ENCODE measurements at regions not wholly inside any gene's neighbourhood (a gene's known extent, or its start where the extent isn't known, plus 50 kb on each side); places are given as distances from the start of the nearest gene placed in this dataset.

- Histone ChIP-seq H3K9ac (ENCODE audit: low read depth in 1 of 2, low read length in 2 of 2) (no peak overlapping the region), H3K4me1 (ENCODE audit: control insufficient read depth in 4 of 4, insufficient read depth in 4 of 4, low read length in 3 of 4) (no peaks in the 10 kb centered on the region), H3K27me3 (ENCODE audit: control insufficient read depth in 4 of 4, insufficient read depth in 4 of 4, low read length in 3 of 4) (no peaks in the 10 kb centered on the region), H3K27ac (ENCODE audit: low read depth in 1 of 2, low read length in 2 of 2) (no peak overlapping the region), H3K4me3 (ENCODE audit: low read depth in 1 of 3, low read length in 3 of 3) (no peak overlapping the region), H3K36me3 (ENCODE audit: control insufficient read depth in 4 of 4, insufficient read depth in 3 of 4, low read depth in 1 of 4, low read length in 3 of 4) (no peaks in the 10 kb centered on the region), H3K9me3 (ENCODE audit: control insufficient read depth in 4 of 4, low read length in 3 of 4) (peaks cover 0 to 3% (median 0%) of the 10 kb centered on the region in 4 donors)
- no peak for DNase-seq (ENCODE audit: low spot score)
- 74% methylated on average over 3 of the region's 3 CpGs for WGBS
- TF ChIP-seq GABPA (IDR thresholded peaks at IDR 0.05 in 1 of 2, conservative IDR thresholded peaks at IDR 0.05 in 1 of 2) (no peak), ZBTB33 (IDR thresholded peaks at IDR 0.05) (no peak), HNF4G (IDR thresholded peaks at IDR 0.05) (no peak), ATF3 (IDR thresholded peaks at IDR 0.05) (no peak), CTCF (IDR thresholded peaks at IDR 0.05; ENCODE audit: low read depth, low read length, missing input control) (no peak), JUND (IDR thresholded peaks at IDR 0.05) (no peak), FOXA1 (IDR thresholded peaks at IDR 0.05) (no peak), FOXA2 (IDR thresholded peaks at IDR 0.05) (no peak), REST (IDR thresholded peaks at IDR 0.05) (no peak), NR2F2 (IDR thresholded peaks at IDR 0.05) (no peak), YY1 (IDR thresholded peaks at IDR 0.05) (no peak), SP1 (IDR thresholded peaks at IDR 0.05) (no peak)
Measured at GRCh38 chr2:36058076-36058475, 297.5 kb upstream of the CRIM1 start.

GRCh38 chr2:36052819-36053218, 302.8 kb upstream of the CRIM1 start:
- 40% methylated on average over 1 of the region's 1 CpG for WGBS
- Histone ChIP-seq H3K4me1 (ENCODE audit: control insufficient read depth in 4 of 4, insufficient read depth in 4 of 4, low read length in 3 of 4) (no peaks in the 10 kb centered on the region), H3K9me3 (ENCODE audit: control insufficient read depth in 4 of 4, low read length in 3 of 4) (peaks cover 0 to 3% (median 0%) of the 10 kb centered on the region in 4 donors), H3K27me3 (ENCODE audit: control insufficient read depth in 4 of 4, insufficient read depth in 4 of 4, low read length in 3 of 4) (no peaks in the 10 kb centered on the region), H3K36me3 (ENCODE audit: control insufficient read depth in 4 of 4, insufficient read depth in 3 of 4, low read depth in 1 of 4, low read length in 3 of 4) (no peaks in the 10 kb centered on the region), H3K27ac (ENCODE audit: low read depth in 1 of 2, low read length in 2 of 2) (no peak overlapping the region), H3K9ac (ENCODE audit: low read depth in 1 of 2, low read length in 2 of 2) (no peak overlapping the region), H3K4me3 (ENCODE audit: low read depth in 1 of 3, low read length in 3 of 3) (no peak overlapping the region)
- DNase-seq (ENCODE audit: low spot score), result no peak
- TF ChIP-seq EGR1 (IDR thresholded peaks at IDR 0.05; ENCODE audit: low read depth in 2 of 2) (no peak), JUND (IDR thresholded peaks at IDR 0.05) (no peak), ATF3 (IDR thresholded peaks at IDR 0.05) (no peak), CTCF (IDR thresholded peaks at IDR 0.05; ENCODE audit: low read depth, low read length, missing input control) (no peak), MAX (IDR thresholded peaks at IDR 0.05) (no peak), HNF4A (conservative IDR thresholded peaks at IDR 0.05) (no peak), RXRA (IDR thresholded peaks at IDR 0.05) (no peak), NR2F2 (IDR thresholded peaks at IDR 0.05) (no peak), FOXA2 (IDR thresholded peaks at IDR 0.05) (no peak), RAD21 (IDR thresholded peaks at IDR 0.05) (no peak), GABPA (IDR thresholded peaks at IDR 0.05 in 1 of 2, conservative IDR thresholded peaks at IDR 0.05 in 1 of 2) (no peak), ZBTB33 (IDR thresholded peaks at IDR 0.05) (no peak), SP1 (IDR thresholded peaks at IDR 0.05) (no peak), HNF4G (IDR thresholded peaks at IDR 0.05) (no peak)
